ENCODE measurements at regions not wholly inside any gene's neighbourhood (a gene's known extent, or its start where the extent isn't known, plus 50 kb on each side); places are given as distances from the start of the nearest gene placed in this dataset.

DNA sequence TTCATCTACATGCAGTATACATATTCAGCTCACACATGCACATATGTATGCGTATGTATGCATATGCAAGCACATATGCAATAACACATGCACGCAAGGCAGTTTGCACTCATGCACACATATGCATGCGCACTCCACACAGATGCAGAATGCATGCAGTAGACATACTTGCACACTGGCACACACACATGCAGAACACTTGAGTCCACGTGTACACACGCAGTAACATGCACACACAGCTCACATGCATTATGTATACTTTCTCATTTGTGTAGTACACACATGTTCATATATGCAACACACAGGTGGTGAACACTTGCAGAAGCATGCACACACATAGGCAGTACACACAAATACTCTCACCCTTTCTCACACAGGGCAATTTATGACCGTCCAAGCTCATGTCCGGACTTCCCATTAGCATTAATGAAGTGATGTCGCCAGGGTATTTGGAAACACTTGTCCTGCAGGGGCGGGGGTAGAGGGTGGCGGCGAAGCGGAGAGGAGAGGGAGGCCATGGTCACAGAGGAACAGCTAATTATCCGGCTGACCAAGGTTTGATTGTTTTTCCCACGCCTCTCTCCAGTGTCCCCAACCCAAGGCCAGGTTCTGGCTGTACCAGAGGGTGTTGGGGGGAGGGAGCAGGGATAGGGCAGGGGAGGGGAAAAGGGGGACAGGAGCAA, 91.3 kb downstream of the VEGFA start:
- DNase-seq = no peak

DNA sequence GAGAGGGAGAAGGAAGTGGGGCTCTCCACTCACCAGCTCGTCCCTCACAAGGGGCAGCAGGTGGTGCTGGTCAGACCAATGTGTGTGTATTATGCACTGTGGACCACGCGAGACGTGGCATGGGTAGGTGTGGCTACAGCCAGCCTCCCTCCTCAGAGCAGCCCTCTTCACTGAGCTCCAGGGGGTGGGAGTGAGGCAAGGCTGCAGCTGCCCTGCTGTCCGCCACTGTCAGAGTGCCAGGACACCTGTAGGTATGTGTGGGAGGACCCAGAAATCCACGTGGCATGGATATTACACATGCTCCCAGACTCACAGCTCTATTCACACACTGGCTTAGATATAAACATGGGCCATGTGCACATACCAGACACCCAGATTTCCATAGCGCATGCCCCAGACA, 90.3 kb downstream of the VEGFA start:
- DNase-seq = no peak

DNA sequence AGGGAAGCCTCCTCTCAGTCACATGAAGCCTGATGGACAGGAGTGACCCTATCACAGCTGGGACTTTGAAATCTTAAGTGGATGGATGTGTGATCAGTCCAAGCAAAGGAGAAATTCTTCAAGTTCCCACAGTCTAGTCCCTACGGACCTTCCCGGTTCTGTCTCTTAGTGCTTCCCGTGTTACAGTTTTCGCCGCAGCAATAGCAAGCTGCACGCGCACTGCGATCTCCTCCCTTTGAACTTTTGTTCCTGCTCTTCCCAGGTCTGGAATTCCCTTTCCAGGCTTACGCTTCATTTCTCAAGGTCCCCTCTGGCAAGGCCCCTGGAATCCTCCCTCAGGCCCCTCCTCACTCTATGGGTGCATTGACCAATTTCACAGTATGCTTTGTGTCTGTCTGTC, 89.2 kb downstream of the VEGFA start:
- no peak for DNase-seq

DNA sequence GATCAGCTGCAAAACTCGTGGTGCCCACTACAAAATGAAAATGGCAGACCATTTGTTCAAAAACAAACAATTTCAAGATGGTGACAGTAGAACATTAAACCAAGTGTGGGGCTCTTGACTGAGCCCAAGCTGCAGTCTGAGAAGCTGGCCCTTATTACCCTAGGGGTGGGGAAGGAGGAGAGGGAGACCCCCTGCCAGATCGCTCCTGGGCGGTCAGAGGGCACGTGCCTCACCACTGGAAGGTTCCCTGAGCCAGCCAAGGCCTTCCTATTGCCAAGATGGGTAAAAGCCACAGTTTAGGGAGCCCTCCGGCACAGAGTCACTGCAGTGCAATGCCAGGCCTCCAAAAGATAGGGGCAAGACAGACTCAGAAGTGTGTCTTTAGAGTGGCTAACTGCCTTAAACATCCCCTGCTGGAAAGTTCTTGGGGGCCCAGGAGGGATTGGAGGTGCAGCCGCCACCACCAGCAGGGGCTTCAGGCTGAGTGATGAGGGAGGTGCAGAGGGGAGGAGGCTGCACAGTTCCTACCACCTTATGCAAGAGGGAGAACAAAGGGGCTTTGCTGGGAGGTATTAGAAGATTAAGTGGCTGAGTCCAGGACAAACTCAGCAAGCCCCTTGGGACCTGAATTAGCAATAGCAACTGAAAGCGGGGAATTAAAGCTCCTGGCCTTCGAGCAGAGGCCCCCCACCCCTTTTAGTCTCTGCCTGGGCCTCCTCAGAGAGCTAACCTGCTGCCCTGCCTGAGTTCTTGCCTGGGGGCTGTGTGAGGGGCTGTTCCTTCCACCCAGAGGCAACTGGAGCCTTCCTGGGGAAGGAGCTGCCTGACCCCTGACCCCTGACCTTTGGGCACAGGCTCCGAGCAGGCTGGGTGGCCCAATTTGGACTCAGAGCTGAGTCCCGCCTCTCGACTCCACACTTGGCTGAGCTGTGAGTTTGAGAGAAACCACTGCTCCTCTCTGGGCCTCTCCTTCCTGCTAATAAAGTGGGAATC, 88.4 kb downstream of the VEGFA start:
- DNase-seq = no peak

DNA sequence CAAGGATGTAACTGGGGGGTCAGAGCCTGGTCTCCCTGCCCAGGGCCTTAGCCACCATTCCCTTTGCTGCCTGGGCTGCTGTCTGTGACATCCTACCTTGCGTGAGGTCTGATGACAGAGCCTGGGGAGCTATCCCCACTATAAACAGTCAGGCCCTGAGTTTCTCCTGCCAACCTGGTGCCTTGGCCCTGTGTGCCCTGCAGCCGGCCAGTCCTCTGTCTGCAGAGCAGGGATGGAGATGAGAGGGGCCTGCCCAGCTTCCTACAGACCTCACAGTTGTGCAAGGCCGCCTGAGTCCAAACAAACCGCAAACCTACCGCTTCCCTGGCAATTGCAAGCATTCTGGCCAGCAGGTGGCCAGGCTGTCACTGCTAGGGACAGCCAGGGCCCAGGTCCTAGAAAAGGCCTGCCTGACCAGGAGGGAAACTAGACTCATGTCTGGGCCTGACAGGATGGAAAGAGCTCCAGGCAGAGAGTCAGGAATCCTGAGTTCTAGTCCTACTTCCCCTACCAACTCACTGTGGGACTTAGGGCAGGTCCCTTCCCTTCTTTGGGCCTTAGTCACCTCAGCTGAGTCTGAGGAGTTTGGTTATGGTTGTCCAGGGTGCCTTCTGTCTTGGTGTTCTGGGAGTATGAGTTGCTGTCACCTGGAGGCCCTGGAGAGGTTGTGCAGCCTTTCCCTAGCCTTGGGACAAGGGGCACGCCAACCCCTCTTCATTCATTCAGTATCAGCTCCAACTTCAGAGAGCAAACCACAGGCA, 86.2 kb downstream of the VEGFA start:
- DNase-seq = no peak

DNA sequence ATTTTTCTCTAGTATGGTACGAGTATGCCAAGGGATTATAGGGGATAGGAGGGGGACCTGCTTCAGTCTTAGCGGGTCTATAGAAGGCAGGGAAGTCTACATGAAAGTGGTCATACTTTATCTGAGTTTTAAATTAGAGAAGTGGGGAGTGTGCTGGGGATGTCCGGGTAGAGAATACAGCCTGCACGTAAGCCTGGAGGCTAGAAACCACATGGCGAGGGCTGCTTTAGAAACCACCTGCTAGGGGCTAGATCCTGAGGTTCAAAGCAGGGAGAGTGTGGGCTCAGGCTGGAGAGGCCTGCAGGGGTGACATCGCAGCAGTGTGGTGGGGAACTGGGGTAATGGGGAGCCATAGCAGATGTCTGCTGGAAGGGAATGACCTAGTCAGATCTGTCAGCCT, 85.2 kb downstream of the VEGFA start:
- no peak for DNase-seq

DNA sequence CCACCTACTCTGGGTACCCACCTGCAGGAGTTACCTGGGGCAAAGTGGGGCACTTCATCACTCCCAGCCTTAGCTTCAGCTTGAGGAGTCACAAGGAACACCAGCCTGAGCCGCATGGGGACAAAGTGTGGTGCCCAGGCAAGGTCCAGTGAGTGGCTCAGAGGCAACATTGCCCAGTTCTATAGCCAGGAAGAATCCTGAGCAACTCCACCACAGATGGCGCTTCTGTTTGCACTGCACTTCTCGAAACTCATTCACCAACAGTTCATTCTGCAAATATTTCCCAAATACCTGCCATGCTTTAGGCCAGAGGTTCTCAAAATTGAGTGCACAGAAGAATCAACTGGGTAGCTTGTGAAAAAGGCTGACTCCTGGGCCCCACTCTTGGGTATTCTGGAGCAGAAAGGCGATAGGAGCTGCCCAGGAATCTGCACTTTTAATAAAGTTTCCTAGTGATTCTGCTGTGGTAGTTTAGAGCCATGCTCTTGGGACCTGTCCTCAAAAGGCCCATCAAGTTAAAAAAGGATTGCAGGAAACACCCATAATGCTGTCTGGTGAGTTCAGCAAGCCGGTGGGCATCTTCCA, 83.1 kb downstream of the VEGFA start:
- no peak for DNase-seq

DNA sequence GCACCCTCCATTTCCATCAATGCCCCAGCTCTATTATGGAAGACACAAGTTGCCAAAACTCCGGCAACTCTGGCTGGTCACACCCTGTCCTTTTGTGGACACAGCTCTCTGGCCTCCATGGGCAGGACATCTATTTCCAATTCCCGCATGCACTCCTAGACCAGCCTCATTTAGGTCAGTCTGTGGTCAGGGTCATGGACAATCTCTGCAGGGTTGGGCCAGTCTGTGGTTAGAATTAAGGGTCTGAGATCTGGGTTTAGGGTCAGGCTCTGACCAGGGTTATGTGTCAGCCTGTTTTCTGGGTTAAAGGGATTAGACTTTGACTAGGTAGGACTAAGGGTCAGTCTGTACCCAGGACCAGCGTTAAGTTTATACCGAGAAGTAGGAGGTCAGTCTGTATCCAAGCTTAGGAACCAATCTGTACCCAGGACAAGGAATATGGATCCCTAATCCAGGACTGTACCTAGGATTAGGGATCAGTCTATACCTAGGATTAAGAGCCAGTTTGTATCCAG, 82.4 kb downstream of the VEGFA start:
- DNase-seq = no peak

DNA sequence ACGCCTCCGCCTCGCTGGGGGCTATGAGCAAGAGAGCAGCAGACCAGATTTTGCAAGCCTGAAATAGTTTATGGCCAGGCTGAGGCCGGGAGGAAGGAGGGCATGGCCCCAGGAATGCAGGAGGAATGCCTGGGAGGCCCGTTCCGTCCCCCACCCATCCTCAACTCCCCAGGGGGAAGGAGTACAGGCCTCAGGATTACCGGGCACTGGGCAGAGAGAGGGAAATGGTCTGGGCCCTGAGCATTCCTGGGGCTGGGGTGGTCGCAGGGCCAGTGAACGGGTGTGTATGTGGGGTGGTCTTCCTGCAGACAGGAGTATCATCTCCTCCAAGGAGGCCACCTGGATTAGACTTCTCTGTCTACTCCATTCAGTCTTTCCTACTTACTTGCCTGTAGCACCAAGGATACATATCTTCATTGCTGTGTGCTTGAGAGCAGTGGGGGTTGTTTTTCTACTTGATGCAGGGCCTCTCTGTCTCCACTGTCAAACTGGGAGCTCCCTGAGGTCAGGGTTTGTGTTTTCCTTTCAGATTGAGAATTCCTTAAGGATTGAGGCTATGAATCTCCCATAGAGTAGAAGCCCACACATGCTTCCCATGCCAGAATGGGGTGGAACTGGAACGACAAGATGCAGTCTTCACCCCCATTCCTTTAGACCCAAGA, 81.3 kb downstream of the VEGFA start:
- no peak for DNase-seq

DNA sequence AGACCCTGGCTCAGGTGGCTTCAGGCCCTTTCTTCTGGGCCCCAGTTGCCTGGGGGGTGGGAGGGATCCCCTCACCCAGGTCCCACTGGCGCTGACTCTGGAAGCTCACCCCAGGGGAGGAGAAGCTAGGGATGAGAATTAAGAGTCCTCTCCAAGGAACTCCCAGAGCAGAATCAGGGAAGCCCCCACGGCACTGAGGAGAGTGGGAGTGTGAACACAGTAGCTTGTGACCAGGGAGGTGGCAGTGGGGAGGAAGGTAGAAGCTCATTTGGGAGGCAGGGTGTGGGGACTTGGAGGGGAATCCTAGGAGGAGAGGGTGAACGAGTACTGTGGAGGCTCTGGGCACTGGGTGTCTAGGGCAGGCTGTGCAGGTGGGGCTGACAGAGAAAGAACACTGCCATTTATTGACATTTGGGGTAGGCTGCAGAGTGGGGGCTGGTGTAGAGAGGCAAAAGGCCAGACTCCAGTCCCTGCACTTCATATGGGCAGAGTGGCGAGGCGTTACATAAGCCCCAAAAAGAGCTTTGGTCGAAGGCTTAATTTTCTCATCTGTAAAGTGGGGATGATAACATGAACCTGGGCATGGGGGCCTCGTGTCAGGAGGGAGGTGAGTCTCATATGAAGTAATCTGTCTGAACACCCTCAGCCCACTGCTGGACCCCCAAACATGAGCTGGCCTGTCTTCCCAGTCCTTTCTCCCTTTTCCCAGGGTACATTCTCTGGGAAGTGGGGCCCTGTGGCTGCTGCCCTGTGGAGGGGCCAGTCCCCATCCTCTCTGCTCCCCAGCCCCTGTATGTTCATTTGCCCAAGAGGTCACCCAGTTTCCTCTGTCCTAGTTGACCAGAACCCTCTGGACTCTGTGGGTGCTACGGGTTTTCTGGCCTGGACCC, 80.5 kb downstream of the VEGFA start:
- no peak for DNase-seq

DNA sequence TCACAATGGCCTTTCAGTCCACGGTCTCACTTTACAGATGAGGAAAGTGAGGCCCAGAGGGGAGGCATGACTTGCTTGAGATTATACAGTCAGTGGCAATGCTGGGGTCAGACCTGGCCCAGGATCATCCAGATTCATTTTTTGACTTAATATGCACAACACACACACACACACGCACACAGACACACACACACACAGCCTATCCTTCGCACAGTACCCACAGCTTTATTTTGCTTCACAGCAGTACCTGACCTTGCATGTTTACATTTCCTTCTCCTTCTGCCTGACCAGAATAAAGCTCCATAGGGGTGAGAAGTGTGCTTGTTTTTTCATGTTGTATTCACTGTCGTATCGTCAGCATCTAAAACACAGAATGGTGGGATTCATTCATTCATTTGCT, 79.8 kb downstream of the VEGFA start:
- DNase-seq = no peak

DNA sequence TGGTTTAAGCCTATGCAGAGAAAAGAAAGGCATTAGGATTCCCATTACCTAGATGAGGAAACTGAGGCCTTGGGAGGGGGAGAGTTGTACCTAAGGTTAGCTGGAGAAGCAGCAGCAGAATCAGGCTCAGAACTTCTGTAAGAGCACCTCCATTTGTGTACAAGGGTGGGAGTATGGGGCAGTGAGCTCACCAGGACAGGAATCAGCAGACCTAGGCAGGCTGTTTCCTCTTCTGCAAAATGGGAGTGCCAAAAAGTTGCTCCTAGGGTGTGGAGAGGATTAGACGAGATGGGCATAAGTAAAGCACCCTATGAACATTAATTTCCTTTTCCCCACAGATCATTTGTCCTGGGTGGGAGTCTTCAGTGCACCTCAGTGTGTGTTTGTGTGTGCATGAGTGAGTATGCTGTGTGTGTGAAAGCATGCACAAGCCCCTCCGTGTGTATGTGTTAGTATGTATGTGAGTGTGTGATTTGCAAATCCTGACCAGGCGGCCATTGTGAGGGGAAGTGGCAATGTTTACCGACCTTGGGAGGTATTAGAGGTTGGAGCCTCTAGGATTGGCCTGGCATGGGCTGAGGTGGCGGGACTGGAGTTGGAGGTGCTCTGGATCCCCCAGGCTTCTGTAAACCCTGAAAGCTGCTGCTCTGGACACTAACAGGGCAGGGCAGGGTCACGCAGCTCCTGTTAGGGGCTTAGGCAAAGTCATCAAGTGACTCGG, 78.8 kb downstream of the VEGFA start:
- no peak for DNase-seq

DNA sequence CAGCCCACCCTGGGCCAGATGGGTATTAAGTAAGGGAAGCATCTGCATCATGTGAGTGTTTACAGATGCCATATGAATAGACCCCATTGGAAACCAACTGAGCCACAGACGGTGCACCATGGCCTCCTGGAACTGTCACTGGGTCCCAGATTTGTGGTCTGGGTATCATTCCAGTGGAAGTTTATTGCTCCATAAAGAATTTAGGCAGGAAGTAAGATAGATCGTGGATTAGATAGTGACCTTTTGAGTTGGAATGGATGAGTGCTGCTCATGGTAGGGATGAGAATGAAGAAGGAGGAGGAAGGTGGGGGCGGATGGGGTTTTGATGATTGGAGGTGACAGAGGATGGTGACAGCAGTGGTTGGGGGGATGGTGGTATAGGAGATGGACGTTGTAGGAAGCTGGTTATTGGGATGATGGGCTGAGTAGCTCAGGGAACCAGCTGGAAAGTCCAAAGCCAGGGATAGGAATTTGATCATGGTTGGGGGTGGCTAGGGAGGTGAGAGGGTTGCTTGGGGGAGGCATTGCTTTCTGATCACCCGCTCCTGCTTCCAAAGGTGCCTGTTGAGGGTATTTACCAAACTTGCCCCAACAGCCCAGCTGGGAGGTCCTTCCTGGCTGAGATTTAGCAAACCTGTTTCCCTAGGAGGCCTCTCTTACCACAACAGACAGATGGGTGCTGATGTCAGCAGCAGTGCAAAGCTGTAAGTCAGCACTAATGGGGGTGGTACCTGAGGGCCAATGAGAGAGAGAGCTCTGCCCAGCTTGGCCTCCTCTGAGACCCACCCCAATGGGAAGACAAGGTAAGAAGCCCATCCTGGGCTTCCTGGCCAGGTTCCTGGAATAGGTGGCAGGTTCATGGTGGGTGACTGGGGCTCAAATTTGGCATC, 78.0 kb downstream of the VEGFA start:
- DNase-seq = no peak

DNA sequence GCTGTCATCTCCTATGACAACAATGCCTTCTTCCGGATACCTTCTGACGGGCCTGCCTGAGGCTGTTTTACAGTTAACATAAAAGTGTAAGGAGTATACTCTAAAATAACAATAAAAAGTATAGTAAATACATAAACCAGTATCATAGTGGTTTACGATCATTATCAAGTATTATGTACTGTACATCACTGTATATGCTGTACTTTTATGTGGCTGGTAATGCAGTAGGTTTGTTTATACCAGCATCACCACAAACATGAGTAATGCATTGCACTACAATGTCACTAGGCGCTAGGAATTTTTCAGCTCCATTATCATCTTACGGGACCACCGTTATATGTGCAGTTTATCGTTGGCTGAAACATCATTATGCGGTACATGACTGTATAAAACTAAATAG, 76.5 kb downstream of the VEGFA start:
- no peak for DNase-seq

DNA sequence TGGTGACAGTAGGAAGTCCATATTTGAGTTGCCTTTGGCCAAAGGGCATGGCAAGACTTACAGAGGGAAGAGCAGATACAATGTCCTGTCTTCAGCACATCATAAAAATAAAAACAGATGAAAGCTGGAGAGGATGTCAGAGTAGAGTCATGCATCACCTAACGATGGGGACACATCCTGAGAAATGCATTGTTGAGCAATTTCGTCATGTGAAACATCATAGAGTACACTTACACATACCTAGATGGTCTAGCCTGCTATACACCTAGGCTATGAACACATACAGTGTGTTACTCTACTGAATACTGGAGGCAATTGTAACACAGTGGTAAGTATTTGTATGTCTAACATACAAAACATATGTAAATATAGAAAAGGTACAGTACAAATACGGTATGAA, 75.6 kb downstream of the VEGFA start:
- no peak for DNase-seq

DNA sequence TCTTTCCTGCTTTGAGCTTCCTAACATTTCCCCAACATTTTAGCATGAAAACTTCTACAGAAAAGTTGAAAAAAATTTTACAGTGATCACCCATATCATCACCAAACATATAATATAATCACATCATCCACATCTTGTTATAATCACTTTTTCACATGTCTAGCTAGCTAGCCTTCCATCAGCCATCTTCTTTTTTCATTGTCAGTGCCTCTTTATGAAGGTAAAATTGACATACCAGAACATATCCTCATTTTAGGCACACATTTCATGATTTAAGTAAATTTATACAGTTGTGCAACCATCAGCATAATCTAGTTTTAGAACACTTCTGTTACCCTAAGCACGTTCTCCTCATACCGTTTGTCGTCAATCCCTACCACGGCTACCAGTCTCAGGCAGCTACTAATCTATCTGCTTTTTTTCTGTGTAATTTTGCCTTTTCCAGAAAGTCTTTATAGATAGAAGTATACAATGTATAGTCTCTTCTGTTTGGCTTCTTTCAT, 73.7 kb downstream of the VEGFA start:
- DNase-seq = no peak

DNA sequence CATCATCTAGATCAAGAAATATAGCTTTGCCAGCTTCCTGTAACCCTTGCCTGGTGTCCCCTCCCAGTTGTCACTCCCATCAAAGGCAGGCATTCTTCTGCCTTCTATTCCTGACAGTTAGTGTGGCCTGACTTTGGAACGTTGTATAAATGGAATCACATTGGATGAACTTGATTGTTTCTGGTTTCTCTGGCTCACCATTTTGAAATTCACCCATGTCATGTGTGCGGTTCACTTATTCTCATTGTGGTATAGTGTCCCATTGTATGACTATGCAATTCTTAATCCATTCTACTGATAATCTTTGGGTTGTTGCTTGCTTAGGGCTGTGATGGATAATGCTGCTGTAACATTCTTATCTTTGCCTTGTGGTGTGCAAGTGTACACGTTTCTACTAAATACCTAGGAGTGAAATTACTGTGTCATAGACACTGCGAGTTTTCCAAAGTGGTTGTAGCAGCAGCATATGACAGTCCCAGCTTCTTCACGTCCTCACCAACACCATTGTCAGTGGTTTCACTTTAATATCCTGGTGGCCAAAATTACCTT, 73.2 kb downstream of the VEGFA start:
- DNase-seq = no peak

DNA sequence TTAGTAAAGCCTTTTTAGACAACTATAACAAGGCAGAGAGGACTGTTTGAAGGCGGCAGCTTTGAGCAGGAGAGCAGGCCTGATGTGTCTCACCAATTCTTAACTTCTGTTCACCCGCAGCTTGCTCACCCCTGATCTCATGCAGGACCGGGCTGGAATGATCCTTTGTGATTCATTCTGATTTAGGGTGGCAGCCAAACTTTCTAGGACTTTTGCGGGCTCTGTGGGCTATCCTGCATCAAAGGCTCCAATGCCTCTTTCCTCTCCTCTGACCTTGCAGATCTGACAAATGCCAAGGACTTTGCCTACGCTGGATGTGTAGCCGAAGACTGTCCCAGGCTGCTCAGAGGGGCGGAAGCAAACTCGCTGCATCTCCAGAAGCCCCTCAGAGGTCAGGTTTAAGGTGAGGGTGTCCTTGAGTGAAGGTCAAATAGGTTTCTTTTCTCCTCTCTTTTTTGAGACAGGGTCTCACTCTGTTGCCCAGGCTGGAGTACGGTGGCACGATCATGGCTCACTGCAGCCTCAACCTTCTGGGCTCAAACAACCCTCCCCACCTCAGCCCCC, 72.3 kb downstream of the VEGFA start:
- no peak for DNase-seq

Measured in stimulated activated CD4-positive, alpha-beta T cell treated with anti-CD3 and anti-CD28 coated beads, Interleukin-4, amount 100 ng/mL, for 24 hours (primary cell).